HEK293 (cell line): ENCODE measurements at regions not wholly inside any gene's neighbourhood (a gene's known extent, or its start where the extent isn't known, plus 50 kb on each side); places are given as distances from the start of the nearest gene placed in this dataset.

Source experiments
- OSR2 ChIP-seq: fragments of 450-650 bp; formaldehyde crosslinking; IDR thresholded peaks from 2 replicates; pipeline ENCODE4 v1.5.1; 2016; ENCODE audit warnings: missing biosample characterization, missing genetic modification characterization
- TCF7L2 ChIP-seq: IDR thresholded peaks from 2 replicates; pipeline ENCODE4 v1.6.1; 2011; ENCODE audit warnings: low read depth, mild to moderate bottlenecking, inconsistent platforms, low read length, moderate library complexity, borderline replicate concordance
- YY1 ChIP-seq: fragments of 450-650 bp; formaldehyde crosslinking; IDR thresholded peaks from 2 replicates; pipeline ENCODE4 v1.5.1; 2018; ENCODE audit warnings: missing biosample characterization, missing genetic modification characterization
- ZBTB8A ChIP-seq: fragments of 450-650 bp; formaldehyde crosslinking; IDR thresholded peaks from 2 replicates; pipeline ENCODE4 v1.5.1; 2016; ENCODE audit warnings: missing biosample characterization, missing genetic modification characterization
- ZNF114 ChIP-seq: fragments of 450-650 bp; formaldehyde crosslinking; IDR thresholded peaks from 2 replicates; pipeline ENCODE4 v1.5.0; 2017; ENCODE audit warnings: missing biosample characterization, missing genetic modification characterization
- ZNF121 ChIP-seq: fragments of 450-650 bp; formaldehyde crosslinking; IDR thresholded peaks from 2 replicates; pipeline ENCODE4 v1.5.1; 2016; ENCODE audit warnings: missing biosample characterization, missing genetic modification characterization
- ZNF24 ChIP-seq: fragments of 450-650 bp; formaldehyde crosslinking; IDR thresholded peaks from 2 replicates; pipeline ENCODE4 v1.5.1; 2016; ENCODE audit warnings: missing biosample characterization, missing genetic modification characterization
- ZNF449 ChIP-seq: fragments of 450-650 bp; formaldehyde crosslinking; IDR thresholded peaks from 2 replicates; pipeline ENCODE4 v1.5.1; 2017; ENCODE audit warnings: missing biosample characterization, mild to moderate bottlenecking, missing genetic modification characterization, moderate library complexity
- ZNF707 ChIP-seq: fragments of 450-650 bp; formaldehyde crosslinking; IDR thresholded peaks from 2 replicates; pipeline ENCODE4 v1.5.1; 2016; ENCODE audit warnings: missing biosample characterization, missing genetic modification characterization
- ZNF776 ChIP-seq: fragments of 450-650 bp; formaldehyde crosslinking; IDR thresholded peaks from 2 replicates; pipeline ENCODE4 v1.5.0; 2017; ENCODE audit warnings: missing biosample characterization, missing genetic modification characterization, borderline replicate concordance
- TF ChIP-seq, protein P1 (sequence below): fragments of 450-650 bp; formaldehyde crosslinking; IDR thresholded peaks from 2 replicates; pipeline ENCODE4 v1.5.1; 2016; ENCODE audit warnings: missing biosample characterization, missing genetic modification characterization
- TF ChIP-seq, protein P2 (sequence below): fragments of 450-650 bp; formaldehyde crosslinking; conservative IDR thresholded peaks from 2 replicates; pipeline ENCODE4 v1.5.1; 2016; ENCODE audit warnings: low read depth, missing biosample characterization, missing genetic modification characterization
- TF ChIP-seq, protein P3 (sequence below): fragments of 450-650 bp; formaldehyde crosslinking; IDR thresholded peaks from 2 replicates; pipeline ENCODE4 v1.5.1; 2017; ENCODE audit warnings: missing biosample characterization, missing genetic modification characterization
- TF ChIP-seq, protein P4 (sequence below): fragments of 450-650 bp; formaldehyde crosslinking; IDR thresholded peaks from 2 replicates; pipeline ENCODE4 v1.5.1; 2016; ENCODE audit warnings: missing biosample characterization, missing genetic modification characterization

DNA sequence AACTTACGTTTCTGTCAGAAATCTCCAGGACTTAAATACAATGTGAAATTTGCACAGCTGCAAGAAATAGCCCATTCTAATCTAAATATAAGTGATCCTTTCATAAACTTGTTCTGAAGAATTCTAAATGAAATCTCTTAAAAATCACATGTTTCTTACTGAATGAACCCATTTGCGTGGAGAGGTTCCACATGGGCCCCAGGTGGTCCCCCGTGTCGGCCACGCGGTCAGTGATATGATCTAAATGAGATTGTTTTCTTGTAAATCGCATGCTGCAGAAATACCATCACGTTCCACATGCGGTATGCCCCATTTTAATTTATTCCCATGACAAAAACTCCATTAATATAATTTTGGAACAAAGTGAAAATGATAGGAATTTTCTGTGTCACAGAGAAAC, 818.9 kb upstream of the SLC35B3 start:
- TF ChIP-seq, protein P1, sequence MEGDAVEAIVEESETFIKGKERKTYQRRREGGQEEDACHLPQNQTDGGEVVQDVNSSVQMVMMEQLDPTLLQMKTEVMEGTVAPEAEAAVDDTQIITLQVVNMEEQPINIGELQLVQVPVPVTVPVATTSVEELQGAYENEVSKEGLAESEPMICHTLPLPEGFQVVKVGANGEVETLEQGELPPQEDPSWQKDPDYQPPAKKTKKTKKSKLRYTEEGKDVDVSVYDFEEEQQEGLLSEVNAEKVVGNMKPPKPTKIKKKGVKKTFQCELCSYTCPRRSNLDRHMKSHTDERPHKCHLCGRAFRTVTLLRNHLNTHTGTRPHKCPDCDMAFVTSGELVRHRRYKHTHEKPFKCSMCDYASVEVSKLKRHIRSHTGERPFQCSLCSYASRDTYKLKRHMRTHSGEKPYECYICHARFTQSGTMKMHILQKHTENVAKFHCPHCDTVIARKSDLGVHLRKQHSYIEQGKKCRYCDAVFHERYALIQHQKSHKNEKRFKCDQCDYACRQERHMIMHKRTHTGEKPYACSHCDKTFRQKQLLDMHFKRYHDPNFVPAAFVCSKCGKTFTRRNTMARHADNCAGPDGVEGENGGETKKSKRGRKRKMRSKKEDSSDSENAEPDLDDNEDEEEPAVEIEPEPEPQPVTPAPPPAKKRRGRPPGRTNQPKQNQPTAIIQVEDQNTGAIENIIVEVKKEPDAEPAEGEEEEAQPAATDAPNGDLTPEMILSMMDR (tag by site-specific recombination): no peak
- TF ChIP-seq YY1 (tag by site-specific recombination) (no peak), ZNF114 (tag by site-specific recombination) (no peak), ZNF776 (tag by site-specific recombination) (no peak), ZNF449 (no peak), TCF7L2 (no peak), ZNF707 (no peak), ZNF121 (tag by site-specific recombination) (no peak), ZBTB8A (no peak), OSR2 (tag by site-specific recombination) (no peak), ZNF24 (tag by site-specific recombination) (no peak)
- TF ChIP-seq, protein P2, sequence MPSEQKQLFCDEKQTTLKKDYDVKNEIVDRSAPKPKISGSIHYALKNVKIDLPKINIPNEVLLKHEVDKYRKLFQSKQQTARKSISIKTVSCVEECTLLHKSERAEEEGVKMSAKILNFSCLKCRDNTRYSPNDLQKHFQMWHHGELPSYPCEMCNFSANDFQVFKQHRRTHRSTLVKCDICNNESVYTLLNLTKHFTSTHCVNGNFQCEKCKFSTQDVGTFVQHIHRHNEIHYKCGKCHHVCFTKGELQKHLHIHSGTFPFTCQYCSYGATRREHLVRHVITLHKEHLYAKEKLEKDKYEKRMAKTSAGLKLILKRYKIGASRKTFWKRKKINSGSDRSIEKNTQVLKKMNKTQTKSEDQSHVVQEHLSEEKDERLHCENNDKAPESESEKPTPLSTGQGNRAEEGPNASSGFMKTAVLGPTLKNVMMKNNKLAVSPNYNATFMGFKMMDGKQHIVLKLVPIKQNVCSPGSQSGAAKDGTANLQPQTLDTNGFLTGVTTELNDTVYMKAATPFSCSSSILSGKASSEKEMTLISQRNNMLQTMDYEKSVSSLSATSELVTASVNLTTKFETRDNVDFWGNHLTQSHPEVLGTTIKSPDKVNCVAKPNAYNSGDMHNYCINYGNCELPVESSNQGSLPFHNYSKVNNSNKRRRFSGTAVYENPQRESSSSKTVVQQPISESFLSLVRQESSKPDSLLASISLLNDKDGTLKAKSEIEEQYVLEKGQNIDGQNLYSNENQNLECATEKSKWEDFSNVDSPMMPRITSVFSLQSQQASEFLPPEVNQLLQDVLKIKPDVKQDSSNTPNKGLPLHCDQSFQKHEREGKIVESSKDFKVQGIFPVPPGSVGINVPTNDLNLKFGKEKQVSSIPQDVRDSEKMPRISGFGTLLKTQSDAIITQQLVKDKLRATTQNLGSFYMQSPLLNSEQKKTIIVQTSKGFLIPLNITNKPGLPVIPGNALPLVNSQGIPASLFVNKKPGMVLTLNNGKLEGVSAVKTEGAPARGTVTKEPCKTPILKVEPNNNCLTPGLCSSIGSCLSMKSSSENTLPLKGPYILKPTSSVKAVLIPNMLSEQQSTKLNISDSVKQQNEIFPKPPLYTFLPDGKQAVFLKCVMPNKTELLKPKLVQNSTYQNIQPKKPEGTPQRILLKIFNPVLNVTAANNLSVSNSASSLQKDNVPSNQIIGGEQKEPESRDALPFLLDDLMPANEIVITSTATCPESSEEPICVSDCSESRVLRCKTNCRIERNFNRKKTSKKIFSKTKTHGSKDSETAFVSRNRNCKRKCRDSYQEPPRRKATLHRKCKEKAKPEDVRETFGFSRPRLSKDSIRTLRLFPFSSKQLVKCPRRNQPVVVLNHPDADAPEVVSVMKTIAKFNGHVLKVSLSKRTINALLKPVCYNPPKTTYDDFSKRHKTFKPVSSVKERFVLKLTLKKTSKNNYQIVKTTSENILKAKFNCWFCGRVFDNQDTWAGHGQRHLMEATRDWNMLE (tag by site-specific recombination): no peak
- TF ChIP-seq, protein P3, sequence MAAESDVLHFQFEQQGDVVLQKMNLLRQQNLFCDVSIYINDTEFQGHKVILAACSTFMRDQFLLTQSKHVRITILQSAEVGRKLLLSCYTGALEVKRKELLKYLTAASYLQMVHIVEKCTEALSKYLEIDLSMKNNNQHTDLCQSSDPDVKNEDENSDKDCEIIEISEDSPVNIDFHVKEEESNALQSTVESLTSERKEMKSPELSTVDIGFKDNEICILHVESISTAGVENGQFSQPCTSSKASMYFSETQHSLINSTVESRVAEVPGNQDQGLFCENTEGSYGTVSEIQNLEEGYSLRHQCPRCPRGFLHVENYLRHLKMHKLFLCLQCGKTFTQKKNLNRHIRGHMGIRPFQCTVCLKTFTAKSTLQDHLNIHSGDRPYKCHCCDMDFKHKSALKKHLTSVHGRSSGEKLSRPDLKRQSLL (tag by site-specific recombination): no peak
- TF ChIP-seq, protein P4, sequence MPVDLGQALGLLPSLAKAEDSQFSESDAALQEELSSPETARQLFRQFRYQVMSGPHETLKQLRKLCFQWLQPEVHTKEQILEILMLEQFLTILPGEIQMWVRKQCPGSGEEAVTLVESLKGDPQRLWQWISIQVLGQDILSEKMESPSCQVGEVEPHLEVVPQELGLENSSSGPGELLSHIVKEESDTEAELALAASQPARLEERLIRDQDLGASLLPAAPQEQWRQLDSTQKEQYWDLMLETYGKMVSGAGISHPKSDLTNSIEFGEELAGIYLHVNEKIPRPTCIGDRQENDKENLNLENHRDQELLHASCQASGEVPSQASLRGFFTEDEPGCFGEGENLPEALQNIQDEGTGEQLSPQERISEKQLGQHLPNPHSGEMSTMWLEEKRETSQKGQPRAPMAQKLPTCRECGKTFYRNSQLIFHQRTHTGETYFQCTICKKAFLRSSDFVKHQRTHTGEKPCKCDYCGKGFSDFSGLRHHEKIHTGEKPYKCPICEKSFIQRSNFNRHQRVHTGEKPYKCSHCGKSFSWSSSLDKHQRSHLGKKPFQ (tag by site-specific recombination): no peak
